HepG2 (cell line): ENCODE measurements at regions not wholly inside any gene's neighbourhood (a gene's known extent, or its start where the extent isn't known, plus 50 kb on each side); places are given as distances from the start of the nearest gene placed in this dataset.

Experiments
- ATAC-seq: fragments of 200-7000 bp; cut with Tn5 transposase; 3 replicates; pipeline ENCODE4 v1.9.1; 2020; ENCODE audit warnings: mild to moderate bottlenecking, moderate library complexity
- BruUV-seq: library from RNA; stranded (reverse); fragments of 400-500 nt; replicated peaks from 2 replicates; lab custom pipeline; 2021; lab: Mats Ljungman, UMichigan
- CTCF ChIA-PET: fragments of 300-600 bp; formaldehyde crosslinking; extraction: SDS; loops from one replicate; lab custom pipeline; 2021; ENCODE audit warnings: low total read pairs, inconsistent platforms, low intra/inter-chr PET ratio; lab: Yijun Ruan, JAX
- POLR2A ChIA-PET: fragments of 350-600 bp; sonication (Branson Sonifier 250); formaldehyde crosslinking; loops from one replicate; lab custom pipeline; 2020; ENCODE audit warnings: antibody characterized with exemption, inconsistent platforms; lab: Yijun Ruan, JAX
- DNase-seq: peaks from one replicate; pipeline ENCODE4 v3.0.0-alpha.2; 2015; ENCODE audit warnings: low spot score
- FAIRE-seq: peaks from 3 replicates; lab custom pipeline; 2011; peaks lifted over from hg19 to GRCh38; lab: Jason Lieb, UNC
- H2AFZ ChIP-seq: one replicate; pipeline ENCODE4 v1.6.1; 2011; ENCODE audit warnings: low read length, inconsistent platforms
- H3K27ac ChIP-seq: fragments of 300-600 bp; 3 replicates; pipeline ENCODE4 v1.8.0; 2011; ENCODE audit warnings: mixed run types, mild to moderate bottlenecking, mixed read lengths, low read length, inconsistent platforms; ENCODE audit not compliant: insufficient read depth; ENCODE audit errors: extremely low read length
- H3K27me3 ChIP-seq, 2 experiments: fragments of 200-600 bp in 1 of 2; 2 replicates in 1 of 2; 3 replicates in 1 of 2; pipeline versions ENCODE4 v1.6.0 to v1.8.0; 2011; ENCODE audit warnings: low read length in 2 of 2, mild to moderate bottlenecking in 2 of 2, moderate library complexity in 2 of 2, inconsistent platforms in 1 of 2; ENCODE audit not compliant: insufficient read depth in 2 of 2, control insufficient read depth in 1 of 2
- H3K36me3 ChIP-seq, 2 experiments: fragments of 200-600 bp in 1 of 2; replicated peaks in 1 of 2; 2 replicates in 1 of 2; 3 replicates in 1 of 2; pipeline versions ENCODE4 v1.5.1 to v1.8.0; 2011; ENCODE audit warnings: low read length in 2 of 2, inconsistent platforms in 1 of 2; ENCODE audit not compliant: insufficient read depth in 2 of 2, control insufficient read depth in 1 of 2
- H3K4me1 ChIP-seq: 2 replicates; pipeline ENCODE4 v1.5.1; 2012; ENCODE audit warnings: low read length, inconsistent platforms; ENCODE audit not compliant: insufficient read depth
- H3K4me2 ChIP-seq: 2 replicates; pipeline ENCODE4 v1.6.0; 2011; ENCODE audit warnings: low read depth, low read length, inconsistent platforms
- H3K4me3 ChIP-seq, 3 experiments: fragments of 200-600 bp in 1 of 3; sonication (generic), shearing (Covaris generic) in 1 of 3; replicated peaks in 1 of 3; 2 replicates each; pipeline ENCODE4 v1.5.1; 2011 to 2016; ENCODE audit warnings: low read length in 3 of 3, inconsistent platforms in 2 of 3, low read depth in 2 of 3, mild to moderate bottlenecking in 2 of 3, control low read depth in 1 of 3, mixed read lengths in 1 of 3; ENCODE audit not compliant: insufficient read depth in 1 of 3
- H3K79me2 ChIP-seq: one replicate; pipeline ENCODE4 v1.6.1; 2011; ENCODE audit warnings: low read length, inconsistent platforms; ENCODE audit not compliant: insufficient read depth
- H3K9ac ChIP-seq: 2 replicates; pipeline ENCODE4 v1.6.0; 2011; ENCODE audit warnings: mild to moderate bottlenecking, low read depth, low read length, inconsistent platforms; ENCODE audit not compliant: insufficient read depth
- H3K9me3 ChIP-seq: 2 replicates; pipeline ENCODE4 v1.5.1; 2012; ENCODE audit warnings: mild to moderate bottlenecking, low read length
- H4K20me1 ChIP-seq: 2 replicates; pipeline ENCODE4 v1.6.0; 2011; ENCODE audit warnings: inconsistent platforms, mild to moderate bottlenecking, low read length, moderate library complexity; ENCODE audit not compliant: insufficient read depth
- EEA1 ChIP-seq: sonication (generic); formaldehyde crosslinking; IDR thresholded peaks from 2 replicates; pipeline ENCODE4 v1.5.1; 2020; ENCODE audit warnings: mild to moderate bottlenecking, missing genetic modification reagents, borderline replicate concordance
- FOXM1 ChIP-seq: sonication (generic); formaldehyde crosslinking; IDR thresholded peaks from 2 replicates; pipeline ENCODE4 v1.5.0; 2020; ENCODE audit warnings: missing genetic modification reagents
- HHEX ChIP-seq: IDR thresholded peaks from 2 replicates; pipeline ENCODE4 v1.6.1; 2016; ENCODE audit warnings: control low read depth
- KAT2B ChIP-seq: fragments of 150-350 bp; IDR thresholded peaks from 2 replicates; pipeline ENCODE4 v1.6.1; 2014; ENCODE audit warnings: low read depth, low read length, borderline replicate concordance
- MAFF ChIP-seq: IDR thresholded peaks from 2 replicates; pipeline ENCODE4 v1.6.1; 2011; ENCODE audit warnings: low read depth, low read length, improper control_type of control experiment
- NAIF1 ChIP-seq: sonication (generic); formaldehyde crosslinking; IDR thresholded peaks from 2 replicates; pipeline ENCODE4 v1.5.0; 2020; ENCODE audit warnings: mild to moderate bottlenecking, missing genetic modification reagents, borderline replicate concordance
- SSRP1 ChIP-seq: IDR thresholded peaks from 2 replicates; pipeline ENCODE4 v1.6.1; 2016; ENCODE audit warnings: control low read depth
- ZNF335 ChIP-seq: sonication (generic); formaldehyde crosslinking; IDR thresholded peaks from 2 replicates; pipeline ENCODE4 v1.4.0; 2020; ENCODE audit warnings: missing genetic modification reagents
- ZNF572 ChIP-seq: sonication (generic); formaldehyde crosslinking; IDR thresholded peaks from 2 replicates; pipeline ENCODE4 v1.5.1; 2020; ENCODE audit warnings: mild to moderate bottlenecking, missing genetic modification reagents
- WGBS: methylation state at CpG from one replicate; pipeline ENCODE4 v1.1.6; 2017; ENCODE audit warnings: low lambda C conversion rate; 5-methylcytosine and 5-hydroxymethylcytosine counted together
- in situ Hi-C: cut with HindIII; loops from 2 replicates; pipeline ENCODE4 v1.10.0; 2017; ENCODE audit warnings: low pct_unique_long_range_greater_than_20kb; ENCODE audit not compliant: extremely low pct_ligation_motif_present
- intact Hi-C: fragments of 100-400 bp; cut with micrococcal nuclease; formaldehyde crosslinking; loops from one replicate; pipeline ENCODE4 v1.10.0; 2022; ENCODE audit not compliant: unreplicated experiment
- TF ChIP-seq, protein P1 (sequence below): sonication (generic); formaldehyde crosslinking; IDR thresholded peaks from 2 replicates; pipeline ENCODE4 v1.8.0; 2022; ENCODE audit warnings: mild to moderate bottlenecking, missing genetic modification reagents

DNA sequence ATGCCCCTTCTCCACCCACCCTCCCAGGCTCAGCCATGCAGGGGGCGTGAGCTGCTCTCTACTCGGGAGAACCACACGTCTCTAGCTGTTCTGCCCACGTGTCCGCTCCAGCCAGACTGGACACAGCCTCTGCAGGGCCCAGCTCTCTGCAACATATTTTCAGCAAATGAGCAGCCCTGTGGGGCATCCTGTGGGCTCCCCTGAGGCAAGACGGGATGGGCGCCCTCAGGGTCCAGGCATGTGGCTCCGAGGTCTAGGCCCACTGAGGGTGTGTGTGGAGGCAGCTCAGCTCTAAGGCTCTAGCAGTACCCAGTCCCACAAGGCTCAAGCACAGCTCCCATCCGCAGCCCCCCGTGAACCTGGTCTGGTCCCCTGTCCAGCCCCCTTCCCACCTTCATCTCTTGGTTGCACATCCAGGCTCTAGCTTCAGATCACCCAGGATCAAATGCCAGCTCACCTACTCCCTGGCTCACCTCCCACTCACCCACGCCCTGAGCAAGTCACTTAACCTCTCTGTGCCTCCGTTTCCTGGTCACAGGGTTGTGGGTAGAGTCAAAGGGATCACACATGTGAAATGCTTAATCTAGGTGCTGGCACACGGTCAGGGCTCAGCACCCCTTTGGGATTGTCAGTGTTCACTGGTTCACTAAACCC lies 57.8 kb upstream of the TCF20 start:
- POLR2A ChIA-PET, result no interaction called here
- Histone ChIP-seq H3K4me3 (no peak overlapping the region), H2AFZ (no peak overlapping the region), H3K27me3 (peaks cover 0 to 27% of the 10 kb centered on the region in 2 experiments; a peak in 3 of 5 replicates), H4K20me1 (no peaks in the 10 kb centered on the region), H3K27ac (no peak overlapping the region), H3K9me3 (no peaks in the 10 kb centered on the region), H3K4me1 (no peaks in the 10 kb centered on the region), H3K36me3 (no peaks in the 10 kb centered on the region), H3K79me2 (no peaks in the 10 kb centered on the region), H3K4me2 (no peak overlapping the region), H3K9ac (no peak overlapping the region)
- no peak for DNase-seq
- FAIRE-seq, result no peak
- intact Hi-C loops (no loop called here), in situ Hi-C loops (no loop called here)
- CTCF ChIA-PET, result no interaction called here
- ATAC-seq, result no peak
- BruUV-seq, result no TSS peak
- WGBS, result 3% methylated on average over 5 of the region's 13 CpGs
- TF ChIP-seq MAFF, result no peak
- no peak for TF ChIP-seq FOXM1 (CRISPR knock-in tag)
- TF ChIP-seq, protein P1, sequence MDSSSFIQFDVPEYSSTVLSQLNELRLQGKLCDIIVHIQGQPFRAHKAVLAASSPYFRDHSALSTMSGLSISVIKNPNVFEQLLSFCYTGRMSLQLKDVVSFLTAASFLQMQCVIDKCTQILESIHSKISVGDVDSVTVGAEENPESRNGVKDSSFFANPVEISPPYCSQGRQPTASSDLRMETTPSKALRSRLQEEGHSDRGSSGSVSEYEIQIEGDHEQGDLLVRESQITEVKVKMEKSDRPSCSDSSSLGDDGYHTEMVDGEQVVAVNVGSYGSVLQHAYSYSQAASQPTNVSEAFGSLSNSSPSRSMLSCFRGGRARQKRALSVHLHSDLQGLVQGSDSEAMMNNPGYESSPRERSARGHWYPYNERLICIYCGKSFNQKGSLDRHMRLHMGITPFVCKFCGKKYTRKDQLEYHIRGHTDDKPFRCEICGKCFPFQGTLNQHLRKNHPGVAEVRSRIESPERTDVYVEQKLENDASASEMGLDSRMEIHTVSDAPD (CRISPR knock-in tag), result no peak
- no peak for TF ChIP-seq KAT2B
- no peak for TF ChIP-seq ZNF572 (CRISPR knock-in tag)
- no peak for TF ChIP-seq EEA1
- TF ChIP-seq ZNF335 (CRISPR knock-in tag), result no peak
- TF ChIP-seq HHEX (CRISPR knock-in tag), result no peak
- no peak for TF ChIP-seq SSRP1 (CRISPR knock-in tag)
- no peak for TF ChIP-seq NAIF1 (CRISPR knock-in tag)
